K562 (cell line): ENCODE measurements at regions not wholly inside any gene's neighbourhood (a gene's known extent, or its start where the extent isn't known, plus 50 kb on each side); places are given as distances from the start of the nearest gene placed in this dataset.
"Not testable (repeated sequence)": the region's sequence is repeated elsewhere in the genome, so short reads cannot be mapped to it uniquely, and the experiment has no call there.

Source experiments
- ATAC-seq: fragments of 200-7000 bp; cut with Tn5 transposase; 3 replicates; pipeline ENCODE4 v1.9.1; 2020; ENCODE audit warnings: moderate library complexity
- BruUV-seq: library from RNA; stranded (reverse); fragments of 400-500 nt; replicated peaks from 2 replicates; lab custom pipeline; 2021; lab: Mats Ljungman, UMichigan
- CTCF ChIA-PET: fragments of 300-600 bp; formaldehyde crosslinking; extraction: SDS; loops from one replicate; lab custom pipeline; 2021; ENCODE audit warnings: low intra/inter-chr PET ratio; lab: Yijun Ruan, JAX
- POLR2A ChIA-PET: fragments of 300-600, 350-650 bp; sonication (Branson Sonifier 250); formaldehyde crosslinking; extraction: SDS; loops from one replicate; lab custom pipeline; 2021; ENCODE audit warnings: antibody characterized with exemption, inconsistent platforms; lab: Yijun Ruan, JAX
- DNase-seq, 4 experiments: peaks; one replicate each; pipeline versions ENCODE4 v3.0.0 to v3.0.0-alpha.2; 2011 to 2018; ENCODE audit warnings: low spot score in 3 of 4, mixed read lengths in 3 of 4; ENCODE audit errors: extremely low read depth in 1 of 4
- FAIRE-seq: peaks from 2 replicates; lab custom pipeline; 2011; peaks lifted over from hg19 to GRCh38; lab: Jason Lieb, UNC
- H2AFZ ChIP-seq: 2 replicates; pipeline ENCODE4 v1.6.0; 2011; ENCODE audit warnings: low read depth, low read length, control low read depth, inconsistent platforms
- H3K27ac ChIP-seq: fragments of 200-600 bp; 3 replicates; pipeline ENCODE4 v1.8.0; 2011; ENCODE audit warnings: low read depth, mild to moderate bottlenecking, control low read depth, inconsistent platforms, low read length, moderate library complexity, mixed read lengths; ENCODE audit errors: extremely low read depth
- H3K27me3 ChIP-seq, 2 experiments: fragments of 300-600 bp in 1 of 2; 2 replicates in 1 of 2; 3 replicates in 1 of 2; pipeline versions ENCODE4 v1.6.0 to v1.8.0; 2011; ENCODE audit warnings: inconsistent platforms in 2 of 2, low read length in 2 of 2, mild to moderate bottlenecking in 1 of 2, mixed read lengths in 1 of 2, moderate library complexity in 1 of 2; ENCODE audit not compliant: control insufficient read depth in 2 of 2, insufficient read depth in 2 of 2
- H3K36me3 ChIP-seq: fragments of 300-600 bp; 3 replicates; pipeline ENCODE4 v1.8.0; 2011; ENCODE audit warnings: mild to moderate bottlenecking, low read length, inconsistent platforms; ENCODE audit not compliant: control insufficient read depth, insufficient read depth
- H3K4me1 ChIP-seq, 2 experiments: fragments of 200-600 bp in 1 of 2; replicated peaks in 1 of 2; 2 replicates in 1 of 2; 3 replicates in 1 of 2; pipeline versions ENCODE4 v1.5.1 to v1.8.0; 2011; ENCODE audit warnings: inconsistent platforms in 2 of 2, low read length in 2 of 2, mild to moderate bottlenecking in 1 of 2, mixed read lengths in 1 of 2, moderate library complexity in 1 of 2; ENCODE audit not compliant: control insufficient read depth in 2 of 2, insufficient read depth in 2 of 2
- H3K4me2 ChIP-seq: 2 replicates; pipeline ENCODE4 v1.6.1; 2011; ENCODE audit warnings: low read length, control low read depth, inconsistent platforms, mixed read lengths; ENCODE audit not compliant: insufficient read depth
- H3K4me3 ChIP-seq: fragments of 200-600 bp; sonication (generic), shearing (Covaris generic); 2 replicates; pipeline ENCODE4 v1.5.1; 2016; ENCODE audit warnings: control low read depth, inconsistent platforms
- H3K79me2 ChIP-seq: fragments of 200-600 bp; 3 replicates; pipeline ENCODE4 v1.8.0; 2011; ENCODE audit warnings: low read length, inconsistent platforms; ENCODE audit not compliant: control insufficient read depth, insufficient read depth
- H3K9ac ChIP-seq, 2 experiments: 2 replicates each; pipeline versions ENCODE4 v1.6.0 to v1.6.1; 2011; ENCODE audit warnings: low read depth in 2 of 2, low read length in 2 of 2, control low read depth in 1 of 2, inconsistent platforms in 1 of 2, mild to moderate bottlenecking in 1 of 2, mixed read lengths in 1 of 2; ENCODE audit not compliant: insufficient read depth in 1 of 2
- H3K9me1 ChIP-seq: one replicate; pipeline ENCODE4 v1.6.0; 2011; ENCODE audit warnings: inconsistent platforms, mild to moderate bottlenecking, low read length, moderate library complexity; ENCODE audit not compliant: control insufficient read depth, insufficient read depth
- H3K9me3 ChIP-seq: replicated peaks from 2 replicates; pipeline ENCODE4 v1.5.1; 2011; ENCODE audit warnings: low read depth, low read length, inconsistent platforms; ENCODE audit not compliant: control insufficient read depth, insufficient read depth
- H4K20me1 ChIP-seq: replicated peaks from 2 replicates; pipeline ENCODE4 v1.6.1; 2011; ENCODE audit warnings: low read length, inconsistent platforms, mixed read lengths; ENCODE audit not compliant: control insufficient read depth, insufficient read depth
- AFF4 ChIP-seq: sonication (generic); formaldehyde crosslinking; IDR thresholded peaks from 2 replicates; pipeline ENCODE4 v1.8.0; 2023; ENCODE audit warnings: mild to moderate bottlenecking, missing genetic modification reagents
- KDM4B ChIP-seq, 2 experiments: fragments of 450-650 bp in 1 of 2; sonication (generic) in 1 of 2; IDR thresholded peaks; 2 replicates each; pipeline ENCODE4 v1.6.1; 2016 to 2017; ENCODE audit warnings: borderline replicate concordance in 2 of 2, antibody characterized with exemption in 1 of 2, low read depth in 1 of 2, mild to moderate bottlenecking in 1 of 2
- ZBTB33 ChIP-seq: sonication (generic); formaldehyde crosslinking; IDR thresholded peaks from 2 replicates; pipeline ENCODE4 v1.8.1; 2023; ENCODE audit warnings: mild to moderate bottlenecking, missing genetic modification reagents
- ZNF263 ChIP-seq: sonication (generic); formaldehyde crosslinking; IDR thresholded peaks from 2 replicates; pipeline ENCODE4 v1.8.0; 2022; ENCODE audit warnings: mild to moderate bottlenecking, missing genetic modification reagents, borderline replicate concordance
- ZNF445 ChIP-seq: fragments of 250-450 bp; sonication (Bioruptor Pico); IDR thresholded peaks from 2 replicates; pipeline ENCODE4 v1.4.0; 2020; ENCODE audit warnings: low read depth, mild to moderate bottlenecking, moderate library complexity
- WGBS: fragments of 100-300 bp; shearing (Covaris generic); methylation state at CpG from one replicate; pipeline ENCODE4 v1.1.6; 2016; ENCODE audit warnings: low coverage, mixed read lengths; ENCODE audit not compliant: insufficient coverage; ENCODE audit errors: missing lambda C conversion rate; 5-methylcytosine and 5-hydroxymethylcytosine counted together
- in situ Hi-C: fragments of 300-500 bp; cut with MboI; formaldehyde crosslinking; loops from 4 replicates; pipeline ENCODE4 v1.15.0; 2018; ENCODE audit warnings: inconsistent platforms, mixed read lengths
- intact Hi-C: fragments of 100-400 bp; cut with micrococcal nuclease; formaldehyde crosslinking; loops from 2 replicates; pipeline ENCODE4 v1.14.2; 2022

- POLR2A ChIA-PET: interaction anchor here (0.7 to 1.3 kb wide), 3 partner anchors 9 to 322 kb away, joined by 3 to 7 read pairs (median 6); no protein-coding TSS in a partner anchor
- ATAC-seq, H3K27ac ChIP-seq, DNase-seq, H2AFZ ChIP-seq, H3K4me3 ChIP-seq, CTCF ChIA-PET, in situ Hi-C loops, BruUV-seq, H3K36me3 ChIP-seq, H4K20me1 ChIP-seq, H3K9me3 ChIP-seq, H3K27me3 ChIP-seq, H3K9me1 ChIP-seq, H3K79me2 ChIP-seq, FAIRE-seq, intact Hi-C loops, H3K4me2 ChIP-seq: not testable (repeated sequence)
- H3K9ac ChIP-seq: peak overlapping the region in 1 of 2 experiments; percentile 61; a peak in 1 of 4 replicates
- H3K4me1 ChIP-seq: peaks cover 23 to 30% of the 10 kb centered on the region in 2 experiments
- peak; percentile 78 for TF ChIP-seq ZNF263 (CRISPR knock-in tag)
- 90% methylated on average over 19 of the region's 37 CpGs for WGBS
These were observed 86.3 kb downstream of the CPN2 start for GRCh38 chr3:194264631-194265504.

GRCh38 chr3:194265505-194265892 is 85.6 kb downstream of the CPN2 start:
- Histone ChIP-seq H3K79me2 (no peaks in the 10 kb centered on the region), H2AFZ (no peak overlapping the region), H3K4me2 (no peak overlapping the region), H3K27me3 (no peaks in the 10 kb centered on the region), H3K9me1 (no peaks in the 10 kb centered on the region), H4K20me1 (no peaks in the 10 kb centered on the region), H3K27ac (no peak overlapping the region), H3K36me3 (no peaks in the 10 kb centered on the region), H3K9me3 (no peaks in the 10 kb centered on the region), H3K4me3 (no peak overlapping the region), H3K4me1 (peaks cover 16 to 29% of the 10 kb centered on the region in 2 experiments), H3K9ac (peak overlapping the region in 1 of 2 experiments; percentile 61; a peak in 2 of 4 replicates)
- WGBS: 87% methylated on average over 14 of the region's 19 CpGs
- ChIA-PET CTCF (no interaction called here), POLR2A (interaction anchor here (0.6 to 3.0 kb wide), 3 partner anchors 10 to 532 kb away, joined by 3 to 14 read pairs (median 3); no protein-coding TSS in a partner anchor)
- BruUV-seq: no TSS peak
- DNase-seq (no peak), ATAC-seq (no peak), FAIRE-seq (no peak)
- TF ChIP-seq KDM4B (IDR thresholded peaks at IDR 0.05; ENCODE audit: borderline replicate concordance in 2 of 2, low read depth in 1 of 2) (no peak), ZNF445 (CRISPR knock-in tag) (no peak), ZBTB33 (peak; percentile 65; the same call in 1 of the 2 replicates), AFF4 (CRISPR knock-in tag) (no peak)
- intact Hi-C loops: no loop called here
- in situ Hi-C loops: no loop called here
